ENCODE measurements at regions not wholly inside any gene's neighbourhood (a gene's known extent, or its start where the extent isn't known, plus 50 kb on each side); places are given as distances from the start of the nearest gene placed in this dataset.

DNA sequence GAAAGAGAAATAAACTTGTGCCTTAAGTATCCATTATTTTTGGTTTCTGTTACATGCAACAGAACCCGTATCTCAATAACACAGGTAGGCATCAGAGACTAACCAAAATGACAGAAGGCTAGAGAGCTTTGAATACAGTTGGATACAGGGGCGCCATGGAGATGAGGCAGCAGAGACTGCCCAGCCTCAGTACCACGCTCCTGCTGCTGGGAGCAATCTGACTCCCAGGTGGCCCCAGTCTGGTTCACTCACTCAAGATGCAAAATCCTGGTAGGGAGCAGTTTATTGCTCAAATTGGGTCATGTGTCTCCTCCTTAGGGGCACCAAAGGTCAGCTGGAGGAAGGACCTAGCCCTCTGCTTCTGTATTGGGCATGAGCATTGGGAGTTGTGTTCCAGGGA is 218.9 kb downstream of the USP22 start:
- TF ChIP-seq, protein P1, sequence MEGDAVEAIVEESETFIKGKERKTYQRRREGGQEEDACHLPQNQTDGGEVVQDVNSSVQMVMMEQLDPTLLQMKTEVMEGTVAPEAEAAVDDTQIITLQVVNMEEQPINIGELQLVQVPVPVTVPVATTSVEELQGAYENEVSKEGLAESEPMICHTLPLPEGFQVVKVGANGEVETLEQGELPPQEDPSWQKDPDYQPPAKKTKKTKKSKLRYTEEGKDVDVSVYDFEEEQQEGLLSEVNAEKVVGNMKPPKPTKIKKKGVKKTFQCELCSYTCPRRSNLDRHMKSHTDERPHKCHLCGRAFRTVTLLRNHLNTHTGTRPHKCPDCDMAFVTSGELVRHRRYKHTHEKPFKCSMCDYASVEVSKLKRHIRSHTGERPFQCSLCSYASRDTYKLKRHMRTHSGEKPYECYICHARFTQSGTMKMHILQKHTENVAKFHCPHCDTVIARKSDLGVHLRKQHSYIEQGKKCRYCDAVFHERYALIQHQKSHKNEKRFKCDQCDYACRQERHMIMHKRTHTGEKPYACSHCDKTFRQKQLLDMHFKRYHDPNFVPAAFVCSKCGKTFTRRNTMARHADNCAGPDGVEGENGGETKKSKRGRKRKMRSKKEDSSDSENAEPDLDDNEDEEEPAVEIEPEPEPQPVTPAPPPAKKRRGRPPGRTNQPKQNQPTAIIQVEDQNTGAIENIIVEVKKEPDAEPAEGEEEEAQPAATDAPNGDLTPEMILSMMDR (IDR thresholded peaks at IDR 0.05) = no peak
- no peak for TF ChIP-seq POLR2AphosphoS5 (IDR thresholded peaks at IDR 0.05)
- no peak for TF ChIP-seq POLR2A (IDR thresholded peaks at IDR 0.05)
- no peak for TF ChIP-seq EP300 (IDR thresholded peaks at IDR 0.05)

Measured in upper lobe of left lung (tissue), 4 donors.